ENCODE measurements at regions not wholly inside any gene's neighbourhood (a gene's known extent, or its start where the extent isn't known, plus 50 kb on each side); places are given as distances from the start of the nearest gene placed in this dataset.

- H3K27me3 ChIP-seq (ENCODE audit: insufficient read depth, low read depth), result no peaks in the 10 kb centered on the region
- H3K4me1 ChIP-seq (ENCODE audit: low read depth, poor library complexity, severe bottlenecking), result no peaks in the 10 kb centered on the region
- no peaks in the 10 kb centered on the region for H3K79me2 ChIP-seq (ENCODE audit: insufficient read depth, low read depth)
- H3K4me3 ChIP-seq (IDR thresholded peaks at IDR 0.05; ENCODE audit: insufficient read depth, low read depth, low read length), result no peak overlapping the region
- TF ChIP-seq, protein P1, sequence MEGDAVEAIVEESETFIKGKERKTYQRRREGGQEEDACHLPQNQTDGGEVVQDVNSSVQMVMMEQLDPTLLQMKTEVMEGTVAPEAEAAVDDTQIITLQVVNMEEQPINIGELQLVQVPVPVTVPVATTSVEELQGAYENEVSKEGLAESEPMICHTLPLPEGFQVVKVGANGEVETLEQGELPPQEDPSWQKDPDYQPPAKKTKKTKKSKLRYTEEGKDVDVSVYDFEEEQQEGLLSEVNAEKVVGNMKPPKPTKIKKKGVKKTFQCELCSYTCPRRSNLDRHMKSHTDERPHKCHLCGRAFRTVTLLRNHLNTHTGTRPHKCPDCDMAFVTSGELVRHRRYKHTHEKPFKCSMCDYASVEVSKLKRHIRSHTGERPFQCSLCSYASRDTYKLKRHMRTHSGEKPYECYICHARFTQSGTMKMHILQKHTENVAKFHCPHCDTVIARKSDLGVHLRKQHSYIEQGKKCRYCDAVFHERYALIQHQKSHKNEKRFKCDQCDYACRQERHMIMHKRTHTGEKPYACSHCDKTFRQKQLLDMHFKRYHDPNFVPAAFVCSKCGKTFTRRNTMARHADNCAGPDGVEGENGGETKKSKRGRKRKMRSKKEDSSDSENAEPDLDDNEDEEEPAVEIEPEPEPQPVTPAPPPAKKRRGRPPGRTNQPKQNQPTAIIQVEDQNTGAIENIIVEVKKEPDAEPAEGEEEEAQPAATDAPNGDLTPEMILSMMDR (conservative IDR thresholded peaks at IDR 0.05; ENCODE audit: low read depth, low read length), result no peak
- no peak overlapping the region for H3K27ac ChIP-seq
- H3K36me3 ChIP-seq (ENCODE audit: insufficient read depth), result no peaks in the 10 kb centered on the region
- H3K4me2 ChIP-seq, result no peak overlapping the region
- no peaks in the 10 kb centered on the region for H4K20me1 ChIP-seq (ENCODE audit: insufficient read depth)
- H3K9ac ChIP-seq, result no peak overlapping the region
- no peak overlapping the region for H2AFZ ChIP-seq (ENCODE audit: low read depth)
Observed at GRCh38 chr5:8012131-8012977, 143.4 kb downstream of the MTRR start.

DNA sequence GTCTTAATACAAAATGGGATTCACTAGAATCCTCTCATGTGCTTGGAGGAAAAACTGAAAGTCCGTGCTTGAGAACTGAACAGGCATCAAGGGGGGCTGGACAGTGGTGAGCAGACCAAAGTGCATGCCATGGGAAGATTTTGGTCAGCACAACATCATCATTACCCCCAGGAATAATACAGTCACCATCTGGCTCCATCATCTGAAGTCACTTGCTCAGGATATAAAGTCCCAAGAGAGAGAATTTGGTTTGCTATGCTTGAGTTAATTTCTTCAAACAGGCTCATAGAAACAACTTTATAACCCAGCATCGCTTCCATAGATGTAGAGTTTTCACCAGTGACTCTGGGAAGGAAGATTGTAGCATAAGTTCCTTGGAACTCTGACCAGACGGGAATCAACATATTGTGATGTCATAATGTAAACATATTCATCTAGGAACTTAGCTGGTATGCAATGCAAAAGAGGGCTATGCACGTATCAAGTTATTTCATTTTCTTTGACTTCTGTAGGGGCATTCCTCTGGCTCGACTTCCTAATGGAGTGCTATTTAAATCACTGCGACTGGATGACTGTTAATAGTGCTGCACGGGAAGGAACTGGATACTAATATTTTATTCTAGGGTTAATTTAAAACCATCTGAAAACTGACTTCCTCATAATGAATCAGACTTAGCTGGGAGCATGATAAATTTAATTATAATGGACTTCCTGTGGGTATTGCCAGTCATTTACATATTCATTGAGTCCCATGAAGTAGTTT, 145.2 kb downstream of the MTRR start:
- TF ChIP-seq, protein P1 (conservative IDR thresholded peaks at IDR 0.05; ENCODE audit: low read depth, low read length), result no peak
- Histone ChIP-seq H3K9ac (no peak overlapping the region), H3K36me3 (ENCODE audit: insufficient read depth) (no peaks in the 10 kb centered on the region), H3K27ac (no peak overlapping the region), H3K27me3 (ENCODE audit: insufficient read depth, low read depth) (no peaks in the 10 kb centered on the region), H2AFZ (ENCODE audit: low read depth) (no peak overlapping the region), H3K79me2 (ENCODE audit: insufficient read depth, low read depth) (no peaks in the 10 kb centered on the region), H3K4me3 (IDR thresholded peaks at IDR 0.05; ENCODE audit: insufficient read depth, low read depth, low read length) (no peak overlapping the region), H4K20me1 (ENCODE audit: insufficient read depth) (no peaks in the 10 kb centered on the region), H3K4me2 (no peak overlapping the region), H3K4me1 (ENCODE audit: low read depth, poor library complexity, severe bottlenecking) (no peaks in the 10 kb centered on the region)

DNA sequence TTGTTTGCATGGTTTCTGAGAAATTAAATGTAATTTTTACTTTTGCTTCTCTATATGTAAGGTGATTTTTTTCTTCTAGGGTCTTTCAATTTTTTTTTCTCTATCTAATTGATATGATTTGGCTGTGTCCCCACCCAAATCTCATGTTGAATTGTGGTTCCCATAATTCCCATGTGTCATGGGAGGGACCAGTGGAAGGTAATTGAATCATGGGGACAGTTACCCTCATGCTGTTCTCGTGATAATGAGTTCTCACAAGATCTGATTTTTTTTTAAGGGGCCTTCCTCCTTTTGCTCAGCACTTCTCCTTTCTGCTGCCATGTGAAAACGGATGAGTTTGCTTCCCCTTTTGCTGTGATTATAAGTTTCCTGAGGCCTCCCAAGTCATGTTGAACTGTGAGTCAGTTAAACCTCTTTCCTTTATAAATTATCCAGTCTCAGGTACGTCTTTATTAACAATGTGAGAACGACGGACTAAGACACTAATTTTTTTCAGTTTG, 150.8 kb downstream of the MTRR start:
- Histone ChIP-seq H3K4me2 (no peak overlapping the region), H3K4me3 (IDR thresholded peaks at IDR 0.05; ENCODE audit: insufficient read depth, low read depth, low read length) (no peak overlapping the region), H3K36me3 (ENCODE audit: insufficient read depth) (no peaks in the 10 kb centered on the region), H4K20me1 (ENCODE audit: insufficient read depth) (no peaks in the 10 kb centered on the region), H3K27me3 (ENCODE audit: insufficient read depth, low read depth) (no peaks in the 10 kb centered on the region), H3K4me1 (ENCODE audit: low read depth, poor library complexity, severe bottlenecking) (no peaks in the 10 kb centered on the region), H3K79me2 (ENCODE audit: insufficient read depth, low read depth) (no peaks in the 10 kb centered on the region), H3K9ac (no peak overlapping the region), H2AFZ (ENCODE audit: low read depth) (no peak overlapping the region), H3K27ac (no peak overlapping the region)
- TF ChIP-seq, protein P1 (conservative IDR thresholded peaks at IDR 0.05; ENCODE audit: low read depth, low read length), result no peak

- Histone ChIP-seq H3K4me1 (ENCODE audit: low read depth, poor library complexity, severe bottlenecking) (no peaks in the 10 kb centered on the region), H3K79me2 (ENCODE audit: insufficient read depth, low read depth) (no peaks in the 10 kb centered on the region), H3K4me2 (no peak overlapping the region), H3K27me3 (ENCODE audit: insufficient read depth, low read depth) (no peaks in the 10 kb centered on the region), H4K20me1 (ENCODE audit: insufficient read depth) (no peaks in the 10 kb centered on the region), H3K9ac (no peak overlapping the region), H2AFZ (ENCODE audit: low read depth) (no peak overlapping the region), H3K27ac (no peak overlapping the region), H3K36me3 (ENCODE audit: insufficient read depth) (no peaks in the 10 kb centered on the region), H3K4me3 (IDR thresholded peaks at IDR 0.05; ENCODE audit: insufficient read depth, low read depth, low read length) (no peak overlapping the region)
- TF ChIP-seq, protein P1 (conservative IDR thresholded peaks at IDR 0.05; ENCODE audit: low read depth, low read length), result no peak
Observed at GRCh38 chr5:8020861-8021514, 152.0 kb downstream of the MTRR start.

Data from KMS-11 (cell line).